ENCODE measurements at regions not wholly inside any gene's neighbourhood (a gene's known extent, or its start where the extent isn't known, plus 50 kb on each side); places are given as distances from the start of the nearest gene placed in this dataset.

- DNase-seq (no peak), ATAC-seq (peak in 1 of 8 donors; percentile 64)
- H3K27ac ChIP-seq: no peak overlapping the region
- H3K4me3 ChIP-seq: no peak overlapping the region
- peaks cover 0 to 18% (median 0%) of the 10 kb centered on the region in 9 donors for H3K4me1 ChIP-seq
- intact Hi-C loops (cut with DNase I): no loop called here
- no peaks in the 10 kb centered on the region for H3K36me3 ChIP-seq
- no peaks in the 10 kb centered on the region for H3K9me3 ChIP-seq
- no peak for TF ChIP-seq CTCF (IDR thresholded peaks at IDR 0.05)
- WGBS, 2 donors: 73% methylated on average over 8 of the region's 8 CpGs
- H3K27me3 ChIP-seq: no peaks in the 10 kb centered on the region
Observed at GRCh38 chr18:10113121-10114022, 199.6 kb downstream of the VAPA start.

- peaks cover 0 to 13% (median 0%) of the 10 kb centered on the region in 11 donors for H3K9me3 ChIP-seq
- H3K27me3 ChIP-seq: no peaks in the 10 kb centered on the region
- intact Hi-C loops (cut with DNase I): no loop called here
- peaks cover 0 to 18% (median 0%) of the 10 kb centered on the region in 9 donors for H3K4me1 ChIP-seq
- H3K4me3 ChIP-seq: no peak overlapping the region
- TF ChIP-seq CTCF (IDR thresholded peaks at IDR 0.05): no peak
- no peak overlapping the region for H3K27ac ChIP-seq
- DNase-seq (no peak), ATAC-seq (no peak)
- no peaks in the 10 kb centered on the region for H3K36me3 ChIP-seq
- 84 to 85% methylated on average over 6 of the region's 6 CpGs for WGBS, 2 donors
Observed at GRCh38 chr18:10114717-10115463, 201.1 kb downstream of the VAPA start.

- H3K27ac ChIP-seq: no peak overlapping the region
- H3K4me3 ChIP-seq: no peak overlapping the region
- DNase-seq: no peak
- no peaks in the 10 kb centered on the region for H3K36me3 ChIP-seq
- ATAC-seq: no peak
- peaks cover 0 to 14% (median 0%) of the 10 kb centered on the region in 11 donors for H3K9me3 ChIP-seq
- H3K4me1 ChIP-seq: peaks cover under 1 to 19% (median 4%) of the 10 kb centered on the region in 9 donors
- intact Hi-C loops (cut with DNase I): no loop called here
- TF ChIP-seq CTCF (IDR thresholded peaks at IDR 0.05): no peak
- 97 to 99% methylated on average over 3 of the region's 3 CpGs for WGBS, 2 donors
- H3K27me3 ChIP-seq: no peaks in the 10 kb centered on the region
Observed at GRCh38 chr18:10116574-10116973, 202.8 kb downstream of the VAPA start.

- H3K4me3 ChIP-seq: no peak overlapping the region
- no peak overlapping the region for H3K27ac ChIP-seq
- 100% methylated on average over 1 of the region's 1 CpG for WGBS, 2 donors
- intact Hi-C loops (cut with DNase I): no loop called here
- no peaks in the 10 kb centered on the region for H3K27me3 ChIP-seq
- DNase-seq (no peak), ATAC-seq (no peak)
- H3K36me3 ChIP-seq: no peaks in the 10 kb centered on the region
- no peak for TF ChIP-seq CTCF (IDR thresholded peaks at IDR 0.05)
- peaks cover 0 to 14% (median 0%) of the 10 kb centered on the region in 11 donors for H3K9me3 ChIP-seq
- peaks cover 3 to 23% (median 17%) of the 10 kb centered on the region in 9 donors for H3K4me1 ChIP-seq
Observed at GRCh38 chr18:10119528-10119927, 205.7 kb downstream of the VAPA start.
